Endothelial cell (in vitro differentiated cells): ENCODE measurements at regions not wholly inside any gene's neighbourhood (a gene's known extent, or its start where the extent isn't known, plus 50 kb on each side); places are given as distances from the start of the nearest gene placed in this dataset.

Experiments used
- DNase-seq: peaks from one replicate; pipeline ENCODE4 v3.0.0; 2021; ENCODE audit warnings: low spot score
- H3K27ac Mint-ChIP-seq: one replicate; pipeline ENCODE4 v1.8.0; 2021; ENCODE audit warnings: mixed read lengths, inconsistent platforms; ENCODE audit not compliant: unreplicated experiment
- H3K27me3 Mint-ChIP-seq: one replicate; pipeline ENCODE4 v1.8.0; 2021; ENCODE audit warnings: mild to moderate bottlenecking, moderate library complexity, mixed read lengths, inconsistent platforms; ENCODE audit not compliant: unreplicated experiment
- H3K36me3 Mint-ChIP-seq: one replicate; pipeline ENCODE4 v1.8.0; 2021; ENCODE audit warnings: mild to moderate bottlenecking, low read depth, mixed read lengths, inconsistent platforms; ENCODE audit not compliant: unreplicated experiment
- H3K4me1 Mint-ChIP-seq: one replicate; pipeline ENCODE4 v1.8.0; 2021; ENCODE audit warnings: mild to moderate bottlenecking, mixed read lengths, inconsistent platforms; ENCODE audit not compliant: unreplicated experiment
- H3K4me3 Mint-ChIP-seq: one replicate; pipeline ENCODE4 v1.8.0; 2021; ENCODE audit warnings: mild to moderate bottlenecking, mixed read lengths, inconsistent platforms; ENCODE audit not compliant: unreplicated experiment
- H3K9me3 Mint-ChIP-seq: one replicate; pipeline ENCODE4 v1.8.0; 2021; ENCODE audit warnings: mixed read lengths, inconsistent platforms; ENCODE audit not compliant: unreplicated experiment
- CTCF ChIP-seq: fragments of 200-600 bp; sonication (generic); IDR thresholded peaks from one replicate; pipeline ENCODE4 v1.5.0; 2021; ENCODE audit warnings: antibody characterized with exemption; ENCODE audit not compliant: unreplicated experiment

- no peak for TF ChIP-seq CTCF
- DNase-seq, result no peak
- Mint-ChIP-seq H3K36me3 (no peaks in the 10 kb centered on the region), H3K4me1 (no peaks in the 10 kb centered on the region), H3K9me3 (no peaks in the 10 kb centered on the region), H3K27me3 (peaks cover 1% of the 10 kb centered on the region), H3K4me3 (no peak overlapping the region), H3K27ac (no peak overlapping the region)
These were observed 108.7 kb upstream of the SERTAD2 start for GRCh38 chr2:64762301-64762997.

- H3K4me1 Mint-ChIP-seq, result no peaks in the 10 kb centered on the region
- no peaks in the 10 kb centered on the region for H3K9me3 Mint-ChIP-seq
- TF ChIP-seq CTCF, result no peak
- H3K27me3 Mint-ChIP-seq, result peaks cover 1% of the 10 kb centered on the region
- H3K36me3 Mint-ChIP-seq, result no peaks in the 10 kb centered on the region
- no peak overlapping the region for H3K4me3 Mint-ChIP-seq
- H3K27ac Mint-ChIP-seq, result no peak overlapping the region
- DNase-seq, result no peak
These were observed 109.4 kb upstream of the SERTAD2 start for GRCh38 chr2:64763126-64763525.

GRCh38 chr2:64765160-64765805, 111.6 kb upstream of the SERTAD2 start:
- Mint-ChIP-seq H3K27ac (no peak overlapping the region), H3K27me3 (peaks cover 1% of the 10 kb centered on the region)
- DNase-seq, result no peak

GRCh38 chr2:64766841-64767669, 113.3 kb upstream of the SERTAD2 start:
- peak overlapping the region; percentile 44 for H3K27ac Mint-ChIP-seq
- no peaks in the 10 kb centered on the region for H3K9me3 Mint-ChIP-seq
- no peaks in the 10 kb centered on the region for H3K27me3 Mint-ChIP-seq
- DNase-seq, result no peak
- TF ChIP-seq CTCF, result no peak
- H3K4me1 Mint-ChIP-seq, result peaks cover 5% of the 10 kb centered on the region
- no peaks in the 10 kb centered on the region for H3K36me3 Mint-ChIP-seq
- peak overlapping the region; percentile 93 for H3K4me3 Mint-ChIP-seq

More at GRCh38 chr2:64765160-64765805, 111.6 kb upstream of the SERTAD2 start:
- H3K36me3 Mint-ChIP-seq, result no peaks in the 10 kb centered on the region
- H3K9me3 Mint-ChIP-seq, result no peaks in the 10 kb centered on the region
- no peak for TF ChIP-seq CTCF
- H3K4me1 Mint-ChIP-seq, result peaks cover 5% of the 10 kb centered on the region
- no peak overlapping the region for H3K4me3 Mint-ChIP-seq
